ENCODE measurements at regions not wholly inside any gene's neighbourhood (a gene's known extent, or its start where the extent isn't known, plus 50 kb on each side); places are given as distances from the start of the nearest gene placed in this dataset.

DNA sequence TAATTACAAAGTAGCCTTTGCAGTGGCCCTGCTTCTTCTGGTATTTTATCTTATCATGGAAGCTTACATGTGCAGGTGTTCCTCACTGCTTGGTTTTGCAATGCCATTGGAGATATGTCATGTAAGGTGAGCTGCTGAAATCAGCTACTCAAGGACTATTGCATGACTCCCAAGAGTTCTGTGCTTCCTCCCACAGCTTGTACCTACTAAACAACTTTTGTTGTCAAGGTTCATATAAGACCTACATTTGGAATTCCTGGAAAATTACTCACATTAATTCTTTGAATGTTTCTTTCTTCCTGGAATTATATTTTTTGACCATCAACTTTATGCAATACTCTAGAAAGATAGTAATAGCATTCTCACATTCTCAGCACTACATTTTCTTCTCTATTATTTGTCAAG, 427.5 kb upstream of the HSF2 start:
- TF ChIP-seq EZH2 (IDR thresholded peaks at IDR 0.05) (no peak), CTCF (IDR thresholded peaks at IDR 0.05) (no peak)

Measured in neural progenitor cell (in vitro differentiated cells).